ENCODE measurements at regions not wholly inside any gene's neighbourhood (a gene's known extent, or its start where the extent isn't known, plus 50 kb on each side); places are given as distances from the start of the nearest gene placed in this dataset.

GRCh38 chr1:29532285-29532684 lies 296.0 kb downstream of the PTPRU start:
- intact Hi-C loops (cut with DNase I) = no loop called here
- peak in 5 of 42 donors; percentile 3 to 15 (median 7) for DNase-seq

GRCh38 chr1:29531596-29531995 lies 295.3 kb downstream of the PTPRU start:
- DNase-seq = peak in 5 of 42 donors; percentile 2 to 25 (median 10)
- intact Hi-C loops (cut with DNase I) = no loop called here

- intact Hi-C loops (cut with DNase I) = no loop called here
- no peak for DNase-seq
Measured at GRCh38 chr1:29529677-29530278, 293.5 kb downstream of the PTPRU start.

GRCh38 chr1:29527314-29528004 lies 291.1 kb downstream of the PTPRU start:
- intact Hi-C loops (cut with DNase I) = no loop called here
- peak in 8 of 42 donors; percentile 2 to 22 (median 8) for DNase-seq

DNA sequence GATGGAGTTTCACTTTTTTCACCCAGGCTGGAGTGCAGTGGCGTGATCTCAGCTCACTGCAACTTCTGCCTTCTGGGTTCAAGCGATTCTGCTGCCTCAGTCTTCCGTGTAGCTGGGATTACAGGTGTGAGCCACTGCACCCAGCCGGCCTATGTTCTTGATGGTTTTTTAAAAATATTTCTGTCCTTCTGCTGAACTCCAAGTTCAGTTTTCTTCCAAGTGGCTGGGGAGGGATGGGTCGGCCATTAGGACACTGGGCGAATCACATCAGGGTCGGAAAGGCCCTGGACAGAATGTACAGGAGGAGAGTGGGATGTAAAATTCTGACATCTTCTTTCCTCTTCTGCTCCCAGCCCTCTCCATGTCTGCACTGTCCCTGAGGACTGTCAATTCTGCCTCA lies 289.6 kb downstream of the PTPRU start:
- intact Hi-C loops (cut with DNase I) = no loop called here
- DNase-seq = peak in 6 of 42 donors; percentile 1 to 26 (median 12)

DNA sequence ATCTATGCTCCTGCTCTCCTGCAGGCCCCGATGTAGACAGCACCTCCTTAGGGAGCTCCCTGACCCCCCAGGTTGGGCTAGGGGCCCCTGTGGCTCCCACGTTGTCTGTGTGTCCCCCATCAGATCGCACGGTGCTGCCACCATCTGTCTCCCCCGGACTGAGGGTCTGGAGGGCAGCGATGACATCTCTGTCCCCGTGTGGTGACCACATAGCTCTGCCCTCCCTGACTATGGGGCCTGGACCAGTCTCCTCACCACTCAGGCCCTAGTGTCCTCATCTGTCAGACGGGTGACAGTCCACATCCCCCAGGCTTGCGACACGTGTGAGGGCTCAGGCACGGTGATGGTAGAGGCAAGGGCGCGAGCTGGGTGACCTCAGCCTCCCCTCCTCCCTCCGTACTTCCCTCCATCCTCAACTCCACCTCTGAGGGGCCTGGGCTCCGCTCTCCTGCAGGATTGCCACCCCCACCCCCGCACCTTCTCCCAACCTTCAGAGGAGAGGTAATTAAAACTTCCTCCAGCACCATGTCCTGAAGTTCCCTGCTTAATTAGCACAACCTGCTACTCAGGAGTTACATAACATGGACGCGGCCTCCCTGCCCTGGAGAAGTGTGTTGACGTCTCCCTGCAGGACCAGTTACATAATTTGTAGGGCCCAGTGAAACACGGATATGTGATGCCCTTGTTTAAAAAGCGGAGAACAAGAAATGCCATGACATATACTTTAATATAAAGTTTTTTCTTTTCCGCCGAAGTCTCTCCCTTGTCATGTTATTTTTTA lies 288.2 kb downstream of the PTPRU start:
- peak in 7 of 42 donors; percentile 12 to 43 (median 34) for DNase-seq
- intact Hi-C loops (cut with DNase I) = no loop called here

DNA sequence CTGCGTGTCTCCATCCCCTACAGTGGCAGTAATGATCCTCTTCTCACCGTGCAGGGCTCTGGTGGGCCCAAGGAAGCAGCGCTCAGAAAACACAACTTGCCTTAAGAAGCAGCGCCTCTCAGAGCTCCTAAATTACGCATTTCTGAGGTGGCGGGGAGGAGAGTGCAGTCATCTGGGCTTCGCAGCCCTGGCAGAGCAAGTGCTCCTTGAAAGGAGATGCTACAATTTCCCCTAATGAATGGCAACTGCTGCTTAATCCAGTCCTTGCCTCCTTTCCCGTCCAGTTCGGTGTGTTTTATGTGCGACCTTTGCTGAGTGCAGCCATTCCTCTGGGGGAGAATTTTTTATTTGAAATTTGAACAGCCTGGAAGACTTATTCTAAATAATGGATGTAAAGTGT lies 287.3 kb downstream of the PTPRU start:
- intact Hi-C loops (cut with DNase I) = no loop called here
- DNase-seq = peak in 5 of 42 donors; percentile 3 to 23 (median 12)

DNA sequence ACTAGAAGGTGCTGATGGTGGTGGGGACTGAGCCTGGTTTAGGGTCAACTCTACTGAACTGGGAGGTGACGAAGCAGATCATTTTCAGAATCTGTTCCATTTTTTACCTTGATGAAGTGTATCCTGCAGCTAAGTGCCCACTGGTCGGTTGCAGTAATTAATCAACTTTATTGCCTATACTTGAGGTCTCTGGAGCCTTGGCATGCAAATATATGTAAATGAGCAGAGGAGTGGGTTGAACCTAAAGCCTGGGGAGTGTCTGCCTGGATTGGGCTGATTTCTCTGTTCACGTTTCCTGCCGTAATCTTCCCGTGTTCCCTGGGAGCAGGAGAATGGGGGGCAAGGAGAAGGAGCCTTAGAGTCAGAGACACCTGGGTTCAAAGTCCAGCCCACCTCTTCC lies 286.8 kb downstream of the PTPRU start:
- peak in 5 of 42 donors; percentile 0 to 30 (median 6) for DNase-seq
- intact Hi-C loops (cut with DNase I) = no loop called here

DNA sequence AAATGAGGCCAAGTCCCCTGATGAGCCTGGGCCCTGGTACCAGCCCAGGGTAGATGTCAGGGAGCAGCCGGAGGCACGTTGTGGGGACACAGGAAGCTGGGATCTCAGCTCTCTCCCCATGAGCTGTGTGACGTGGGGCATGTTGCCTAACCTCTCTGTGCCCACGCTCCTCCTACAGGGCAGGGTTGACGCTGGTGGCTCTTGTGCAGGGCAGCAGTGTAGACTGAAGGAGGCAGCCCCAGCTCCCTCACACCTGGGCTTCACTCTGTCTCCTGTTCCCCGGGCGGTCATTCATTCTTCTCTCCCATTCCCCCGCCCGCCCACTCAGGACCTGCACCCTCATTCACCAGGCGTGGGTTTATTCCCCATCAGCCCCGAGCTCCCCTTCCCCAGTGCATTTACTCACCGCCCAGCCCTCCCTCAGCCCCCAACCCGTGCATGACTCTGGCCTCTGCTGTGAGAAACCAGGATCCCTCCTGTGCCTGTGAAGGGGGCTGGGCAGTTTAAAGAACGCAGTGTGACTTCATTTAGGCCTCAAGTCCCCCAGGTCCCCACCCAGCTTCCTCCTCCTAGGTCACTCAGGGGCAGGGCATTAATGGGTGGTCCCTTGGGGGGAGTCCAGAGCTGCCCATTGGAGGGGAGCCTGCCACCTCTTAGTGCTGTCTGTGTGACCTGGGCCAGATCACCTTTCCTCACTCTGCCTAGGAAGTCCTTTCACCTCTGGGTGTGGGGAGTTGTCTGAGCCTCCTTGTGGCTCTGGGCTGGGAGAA lies 285.7 kb downstream of the PTPRU start:
- DNase-seq = peak in 7 of 42 donors; percentile 1 to 20 (median 16)
- intact Hi-C loops (cut with DNase I) = no loop called here

DNA sequence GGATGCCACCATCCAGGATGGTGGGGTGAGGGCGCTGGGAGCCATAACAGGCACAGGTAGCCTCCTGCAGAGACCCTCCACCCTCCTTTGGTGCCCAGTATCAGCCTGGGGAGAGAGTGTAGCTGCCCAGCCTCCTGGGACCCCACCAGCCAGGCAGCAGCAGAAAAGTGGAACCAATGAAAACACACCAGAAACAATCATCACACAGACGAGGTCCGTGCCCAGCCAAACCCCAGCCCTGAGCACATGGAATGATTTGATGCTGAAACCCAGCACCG lies 285.1 kb downstream of the PTPRU start:
- intact Hi-C loops (cut with DNase I) = no loop called here
- peak in 4 of 42 donors; percentile 1 to 12 (median 8) for DNase-seq

DNA sequence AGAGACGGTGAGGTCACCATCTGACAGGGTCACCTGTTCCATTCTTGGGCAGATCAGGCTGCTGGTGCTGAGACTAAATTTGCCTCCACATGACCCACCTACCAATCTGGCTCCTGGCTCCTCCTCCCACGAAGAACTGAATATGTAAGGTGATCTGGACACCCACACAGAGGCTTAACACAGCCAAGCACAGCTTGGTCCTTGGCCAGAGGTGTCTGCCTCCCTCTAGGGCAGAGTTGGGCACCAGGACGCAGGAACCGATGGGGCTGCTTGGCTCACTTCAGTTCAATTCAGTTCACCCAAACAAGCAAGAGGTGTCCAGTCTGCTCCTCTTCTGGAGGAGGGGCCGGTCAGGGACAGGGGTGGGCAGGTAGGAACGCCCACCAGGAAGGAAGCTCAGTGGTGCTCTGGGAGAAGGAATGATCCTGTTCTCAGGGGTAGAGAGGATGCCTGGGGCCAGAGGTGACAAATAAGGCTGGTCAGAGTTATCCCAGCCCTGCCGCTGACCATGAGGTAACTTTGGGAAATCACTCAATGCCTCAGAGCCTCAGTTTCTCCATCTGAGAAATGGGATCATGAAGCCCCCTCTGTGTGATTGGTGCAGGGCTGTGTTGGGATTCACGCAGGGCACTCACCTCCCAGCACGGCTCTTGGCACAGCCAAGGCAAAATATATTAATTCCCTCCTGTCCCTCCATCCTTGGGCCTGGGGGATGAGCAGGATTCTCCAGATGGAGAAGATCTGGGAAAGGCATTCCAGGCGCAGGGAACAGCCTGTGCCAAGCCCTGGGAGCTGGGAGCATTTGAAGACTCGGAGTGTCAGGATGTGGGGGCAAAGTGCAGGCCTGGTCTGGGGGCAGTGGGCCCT lies 284.5 kb downstream of the PTPRU start:
- intact Hi-C loops (cut with DNase I) = no loop called here
- DNase-seq = peak in 8 of 42 donors; percentile 4 to 29 (median 10)

GRCh38 chr1:29519788-29520110 lies 283.4 kb downstream of the PTPRU start:
- intact Hi-C loops (cut with DNase I) = no loop called here
- peak in 9 of 42 donors; percentile 5 to 36 (median 20) for DNase-seq

DNA sequence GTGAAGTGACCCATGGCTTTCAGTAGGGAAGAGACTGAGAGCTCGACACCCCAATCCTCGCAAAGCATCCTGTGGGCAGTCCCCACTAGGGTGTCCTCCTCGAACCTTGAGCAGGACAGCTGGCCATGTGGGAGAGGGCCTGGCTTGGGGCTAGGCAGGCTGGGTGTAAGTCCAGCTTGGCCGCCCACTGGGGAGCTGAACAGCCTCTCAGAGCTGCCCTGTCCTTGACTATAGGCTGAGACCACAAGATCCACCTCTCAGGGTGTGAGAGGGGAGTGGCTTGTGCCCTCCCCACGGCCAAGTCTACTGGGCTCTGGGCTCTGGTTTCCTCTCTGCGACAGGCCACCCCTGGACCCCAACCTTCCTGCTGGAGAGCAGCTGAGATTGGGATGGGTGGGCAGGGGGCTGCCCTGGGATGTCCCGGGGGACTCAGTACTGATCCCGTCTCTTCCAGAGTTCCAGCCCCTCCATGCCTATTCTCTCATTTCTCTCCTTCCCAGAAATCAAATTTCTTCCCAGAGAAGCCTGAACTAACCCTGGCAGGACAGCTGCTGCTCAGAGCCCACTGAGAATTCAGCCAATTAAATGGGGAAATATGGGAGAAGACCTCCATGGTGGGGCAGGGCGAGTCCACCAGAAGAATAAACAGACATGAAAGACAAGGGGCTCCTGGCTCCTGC lies 282.9 kb downstream of the PTPRU start:
- intact Hi-C loops (cut with DNase I) = no loop called here
- peak in 10 of 42 donors; percentile 1 to 32 (median 16) for DNase-seq

DNA sequence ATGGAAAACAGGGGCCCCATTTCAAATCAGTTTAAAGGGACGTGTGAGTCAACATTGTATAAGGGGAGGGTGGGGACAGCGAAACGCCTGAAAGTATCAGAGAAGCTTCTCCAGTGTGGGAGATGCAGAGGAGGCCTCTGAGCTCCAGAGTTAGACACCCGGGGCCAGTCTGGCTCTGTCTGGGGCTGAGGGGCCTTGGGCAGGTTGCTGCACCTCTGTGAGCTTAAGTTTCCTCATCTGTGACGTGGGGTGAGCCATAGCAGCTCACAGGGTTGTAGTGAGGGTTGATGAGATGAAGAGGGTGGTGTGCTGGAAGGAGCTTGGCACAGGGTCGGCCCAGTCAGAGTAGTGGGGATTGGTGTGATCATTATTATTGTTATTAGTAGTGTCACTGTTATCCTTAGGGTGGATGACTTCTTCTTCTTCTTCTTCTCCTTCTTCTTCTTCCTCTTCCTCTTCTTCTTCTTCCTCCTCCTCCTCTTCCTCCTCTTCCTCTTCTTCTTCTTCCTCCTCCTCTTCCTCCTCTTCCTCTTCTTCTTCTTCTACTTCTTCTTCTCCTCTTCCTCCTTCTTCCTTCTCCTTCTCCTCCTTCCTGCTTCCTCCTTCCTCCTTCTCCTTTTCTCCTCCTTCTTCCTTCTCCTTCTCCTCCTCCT lies 282.0 kb downstream of the PTPRU start:
- DNase-seq = peak in 8 of 42 donors; percentile 1 to 21 (median 9)
- intact Hi-C loops (cut with DNase I) = no loop called here

GRCh38 chr1:29517251-29518086 lies 281.1 kb downstream of the PTPRU start:
- intact Hi-C loops (cut with DNase I) = no loop called here
- DNase-seq = peak in 9 of 42 donors; percentile 2 to 25 (median 12)

DNA sequence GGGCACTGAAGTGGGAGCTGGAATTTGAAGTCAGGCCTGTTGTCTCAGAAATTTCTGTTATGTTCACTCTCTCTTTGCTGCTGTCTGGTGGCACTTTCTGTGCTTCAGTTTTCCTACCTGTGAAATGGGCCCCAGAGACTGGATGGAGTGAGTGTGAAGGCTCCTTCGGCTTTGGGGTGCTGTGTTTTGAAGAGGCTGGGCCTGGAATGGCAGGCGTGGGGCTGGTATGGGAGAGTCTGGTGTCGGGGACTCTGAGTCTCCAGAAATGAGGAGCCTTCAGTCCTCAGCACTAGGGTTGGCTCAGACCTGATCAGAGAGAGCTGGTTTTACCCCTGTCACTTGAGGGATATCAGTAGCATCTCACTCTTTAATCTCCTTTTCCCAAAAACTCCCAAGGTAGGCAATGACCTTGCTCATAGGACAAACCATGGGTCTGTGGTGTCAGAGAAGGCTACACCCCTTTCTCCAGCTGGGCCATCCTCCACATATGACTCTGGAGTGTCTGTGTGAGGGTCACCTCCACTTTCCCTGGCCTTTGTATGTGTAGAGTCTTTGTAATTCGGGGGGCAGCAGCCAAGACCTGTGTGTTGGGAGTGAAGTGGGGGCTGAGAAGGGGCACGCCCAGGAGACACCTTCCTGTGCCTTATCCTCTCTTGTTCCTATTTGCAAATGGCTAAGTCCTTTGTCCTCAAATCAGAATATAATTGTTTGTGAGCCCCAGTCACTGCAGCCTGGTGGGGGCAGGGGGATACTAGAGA lies 279.9 kb downstream of the PTPRU start:
- intact Hi-C loops (cut with DNase I) = no loop called here
- peak in 9 of 42 donors; percentile 1 to 28 (median 11) for DNase-seq

All from head of caudate nucleus (tissue), 42 donors.